GM12878 (cell line): ENCODE measurements at regions not wholly inside any gene's neighbourhood (a gene's known extent, or its start where the extent isn't known, plus 50 kb on each side); places are given as distances from the start of the nearest gene placed in this dataset.

Experiments used
- GABPA ChIP-seq: IDR thresholded peaks from 2 replicates; pipeline ENCODE4 v1.6.1; 2014; ENCODE audit warnings: antibody characterized with exemption, low read depth, mild to moderate bottlenecking, inconsistent platforms
- MEF2B ChIP-seq: fragments of 450-650 bp; IDR thresholded peaks from 2 replicates; pipeline ENCODE4 v1.6.1; 2018; ENCODE audit warnings: mild to moderate bottlenecking, moderate library complexity; ENCODE audit not compliant: partially characterized antibody, poor library complexity, severe bottlenecking
- POLR2A ChIP-seq: IDR thresholded peaks from 2 replicates; pipeline ENCODE4 v1.6.1; 2011; ENCODE audit warnings: low read depth, mild to moderate bottlenecking, low read length
- SMARCA5 ChIP-seq: fragments of 450-650 bp; IDR thresholded peaks from 2 replicates; pipeline ENCODE4 v1.6.1; 2017; ENCODE audit warnings: mild to moderate bottlenecking
- TAF1 ChIP-seq: IDR thresholded peaks from 2 replicates; pipeline ENCODE4 v1.6.1; 2011; ENCODE audit warnings: mild to moderate bottlenecking, low read depth, low read length, borderline replicate concordance
- YY1 ChIP-seq: IDR thresholded peaks from 2 replicates; pipeline ENCODE4 v1.6.1; 2011; ENCODE audit warnings: low read depth, mild to moderate bottlenecking, low read length
- TF ChIP-seq, protein P1 (sequence below): IDR thresholded peaks from 2 replicates; pipeline ENCODE4 v1.6.1; 2012; ENCODE audit warnings: low read depth, low read length, improper control_type of control experiment
- TF ChIP-seq, protein P2 (sequence below): IDR thresholded peaks from 2 replicates; pipeline ENCODE4 v1.6.1; 2012; ENCODE audit warnings: mild to moderate bottlenecking, low read depth, low read length

DNA sequence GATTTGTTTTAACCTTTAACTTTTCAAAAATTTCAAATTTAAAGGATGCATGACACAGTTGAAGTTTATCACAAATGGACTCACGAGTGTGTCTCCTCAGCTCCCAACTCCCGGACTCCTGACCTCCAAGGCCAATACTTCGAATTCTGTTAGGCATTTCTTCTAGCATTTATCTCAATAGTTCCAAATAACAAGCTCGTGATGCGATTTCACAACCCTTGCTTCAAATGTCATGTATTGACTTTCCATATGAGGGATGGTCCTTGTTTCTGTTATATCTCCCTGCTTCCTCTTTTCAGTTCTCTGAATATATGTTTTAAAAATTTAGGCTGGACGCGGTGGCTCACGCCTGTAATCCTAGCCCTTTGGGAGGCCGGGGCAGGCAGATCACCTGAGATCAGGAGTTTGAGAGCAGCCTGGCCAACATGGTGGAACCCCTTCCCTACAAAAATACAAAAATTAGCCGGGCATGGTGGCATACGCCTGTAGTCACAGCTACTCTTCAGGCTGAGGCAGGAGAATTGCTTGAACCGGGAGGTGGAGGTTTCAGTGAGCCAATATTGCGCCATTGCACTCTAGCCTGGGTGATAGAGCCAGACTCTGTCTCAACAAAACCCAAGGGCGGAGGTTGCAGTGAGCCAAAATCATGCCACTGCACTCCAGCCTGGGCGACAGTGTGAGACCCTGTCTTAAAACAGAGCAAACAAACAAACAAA lies 52.0 kb upstream of the TINAGL1 start:
- no peak for TF ChIP-seq MEF2B
- TF ChIP-seq TAF1: no peak
- no peak for TF ChIP-seq POLR2A
- no peak for TF ChIP-seq YY1
- TF ChIP-seq, protein P1, sequence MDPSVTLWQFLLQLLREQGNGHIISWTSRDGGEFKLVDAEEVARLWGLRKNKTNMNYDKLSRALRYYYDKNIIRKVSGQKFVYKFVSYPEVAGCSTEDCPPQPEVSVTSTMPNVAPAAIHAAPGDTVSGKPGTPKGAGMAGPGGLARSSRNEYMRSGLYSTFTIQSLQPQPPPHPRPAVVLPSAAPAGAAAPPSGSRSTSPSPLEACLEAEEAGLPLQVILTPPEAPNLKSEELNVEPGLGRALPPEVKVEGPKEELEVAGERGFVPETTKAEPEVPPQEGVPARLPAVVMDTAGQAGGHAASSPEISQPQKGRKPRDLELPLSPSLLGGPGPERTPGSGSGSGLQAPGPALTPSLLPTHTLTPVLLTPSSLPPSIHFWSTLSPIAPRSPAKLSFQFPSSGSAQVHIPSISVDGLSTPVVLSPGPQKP: no peak
- no peak for TF ChIP-seq SMARCA5
- TF ChIP-seq, protein P2, sequence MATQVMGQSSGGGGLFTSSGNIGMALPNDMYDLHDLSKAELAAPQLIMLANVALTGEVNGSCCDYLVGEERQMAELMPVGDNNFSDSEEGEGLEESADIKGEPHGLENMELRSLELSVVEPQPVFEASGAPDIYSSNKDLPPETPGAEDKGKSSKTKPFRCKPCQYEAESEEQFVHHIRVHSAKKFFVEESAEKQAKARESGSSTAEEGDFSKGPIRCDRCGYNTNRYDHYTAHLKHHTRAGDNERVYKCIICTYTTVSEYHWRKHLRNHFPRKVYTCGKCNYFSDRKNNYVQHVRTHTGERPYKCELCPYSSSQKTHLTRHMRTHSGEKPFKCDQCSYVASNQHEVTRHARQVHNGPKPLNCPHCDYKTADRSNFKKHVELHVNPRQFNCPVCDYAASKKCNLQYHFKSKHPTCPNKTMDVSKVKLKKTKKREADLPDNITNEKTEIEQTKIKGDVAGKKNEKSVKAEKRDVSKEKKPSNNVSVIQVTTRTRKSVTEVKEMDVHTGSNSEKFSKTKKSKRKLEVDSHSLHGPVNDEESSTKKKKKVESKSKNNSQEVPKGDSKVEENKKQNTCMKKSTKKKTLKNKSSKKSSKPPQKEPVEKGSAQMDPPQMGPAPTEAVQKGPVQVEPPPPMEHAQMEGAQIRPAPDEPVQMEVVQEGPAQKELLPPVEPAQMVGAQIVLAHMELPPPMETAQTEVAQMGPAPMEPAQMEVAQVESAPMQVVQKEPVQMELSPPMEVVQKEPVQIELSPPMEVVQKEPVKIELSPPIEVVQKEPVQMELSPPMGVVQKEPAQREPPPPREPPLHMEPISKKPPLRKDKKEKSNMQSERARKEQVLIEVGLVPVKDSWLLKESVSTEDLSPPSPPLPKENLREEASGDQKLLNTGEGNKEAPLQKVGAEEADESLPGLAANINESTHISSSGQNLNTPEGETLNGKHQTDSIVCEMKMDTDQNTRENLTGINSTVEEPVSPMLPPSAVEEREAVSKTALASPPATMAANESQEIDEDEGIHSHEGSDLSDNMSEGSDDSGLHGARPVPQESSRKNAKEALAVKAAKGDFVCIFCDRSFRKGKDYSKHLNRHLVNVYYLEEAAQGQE: no peak
- no peak for TF ChIP-seq GABPA
